Heart right ventricle (tissue), 16 donors: ENCODE measurements at regions not wholly inside any gene's neighbourhood (a gene's known extent, or its start where the extent isn't known, plus 50 kb on each side); places are given as distances from the start of the nearest gene placed in this dataset.

Experiments used
- ATAC-seq, 8 donors: fragments of 200-7000 bp; cut with Tn5 transposase; one replicate each; pipeline ENCODE4 v1.9.1; 2020; ENCODE audit warnings: mild to moderate bottlenecking in 8 of 8, moderate library complexity in 8 of 8, moderate number of reproducible peaks in 1 of 8
- DNase-seq, 2 donors: peaks; one replicate each; pipeline ENCODE4 v3.0.0-alpha.2; 2020
- H3K27ac ChIP-seq, 10 donors: fragments of 200-600 bp; sonication (generic) in 2 of 10; one replicate each; pipeline versions ENCODE4 v1.5.0 to v1.8.0; 2020 to 2022; ENCODE audit warnings: mild to moderate bottlenecking in 3 of 10
- H3K27me3 ChIP-seq, 7 donors: fragments of 200-600 bp; one replicate each; pipeline ENCODE4 v1.8.0; 2021 to 2022; ENCODE audit warnings: mild to moderate bottlenecking in 2 of 7
- H3K36me3 ChIP-seq, 9 donors: fragments of 200-600 bp; sonication (generic) in 1 of 9; one replicate each; pipeline versions ENCODE4 v1.5.0 to v1.8.0; 2020 to 2022; ENCODE audit warnings: mild to moderate bottlenecking in 2 of 9
- H3K4me1 ChIP-seq, 9 donors: fragments of 200-600 bp; sonication (generic) in 1 of 9; one replicate each; pipeline versions ENCODE4 v1.5.0 to v1.8.0; 2020 to 2022; ENCODE audit warnings: mild to moderate bottlenecking in 4 of 9
- H3K4me3 ChIP-seq, 10 donors: fragments of 200-600 bp; sonication (generic) in 2 of 10; one replicate each; pipeline versions ENCODE4 v1.5.0 to v1.8.0; 2020 to 2022; ENCODE audit warnings: mild to moderate bottlenecking in 7 of 10, moderate library complexity in 2 of 10
- H3K9me3 ChIP-seq, 11 donors: fragments of 200-600 bp in 10 of 11; sonication (generic) in 2 of 11; one replicate each; pipeline versions ENCODE4 v1.5.0 to v1.8.0; 2013 to 2022; ENCODE audit warnings: mild to moderate bottlenecking in 2 of 11, control low read depth in 1 of 11, moderate library complexity in 1 of 11
- CTCF ChIP-seq, 9 donors: fragments of 200-600 bp; sonication (generic) in 2 of 9; IDR thresholded peaks; one replicate each; pipeline versions ENCODE4 v1.5.0 to v1.8.0; 2021 to 2022; ENCODE audit warnings: antibody characterized with exemption in 9 of 9, mild to moderate bottlenecking in 5 of 9, moderate library complexity in 1 of 9
- WGBS, 2 donors: extraction: QIAGEN DNeasy Blood & Tissue Kit; methylation state at CpG; one replicate each; pipeline ENCODE4 v1.1.7; 2013; ENCODE audit warnings: inconsistent platforms in 1 of 2; 5-methylcytosine and 5-hydroxymethylcytosine counted together
- intact Hi-C, 10 donors: fragments of 100-400 bp; cut with DNase I; formaldehyde crosslinking; loops; one replicate each; pipeline versions ENCODE4 v1.11.1 to v1.14.2; 2022
- donor health status: Arrhythmogenic right ventricular cardiomyopathy.
- donor health status: ischemic (EF 13 %, LVEDD 7.1; RV severe dilation, severe dysfunction).
- donor health status: healthy with polysubstance abuse.
- donor health status: DM: no; HTN: yes; CAD: no.
- donor health status: DM: no; HTN: no; CAD: no.
- donor health status: ischemic (EF 25% LVEDD 6.9; RV normal size, moderate dysfunction).
- donor health status: ischemic (EF 25% LVEDD 5.7; RV mildly dilated, moderate dysfunction).
- donor health status: healthy.
- donor health status: DM: yes; HTN: yes; CAD: no.
- donor health status: Ischemic cardiomyopathy.
- donor health status: ischemic (EF 35%, LVEDD 5.7; RV mildly dilated, moderate dysfunction).
- donor health status: nonischemic (EF 11% LVEDD 7.7; RV severe dilation, severe dysfunction).
- donor health status: DM: yes; HTN: yes; CAD: no.
- donor health status: PGD.
- donor health status: ischemic (EF 29% LVEDD 5.4; RV normal size, mild dysfunction).
- donor health status: nonischemic (EF 23%, LVEDD 6.1; RV moderate dilation, normal function).

DNA sequence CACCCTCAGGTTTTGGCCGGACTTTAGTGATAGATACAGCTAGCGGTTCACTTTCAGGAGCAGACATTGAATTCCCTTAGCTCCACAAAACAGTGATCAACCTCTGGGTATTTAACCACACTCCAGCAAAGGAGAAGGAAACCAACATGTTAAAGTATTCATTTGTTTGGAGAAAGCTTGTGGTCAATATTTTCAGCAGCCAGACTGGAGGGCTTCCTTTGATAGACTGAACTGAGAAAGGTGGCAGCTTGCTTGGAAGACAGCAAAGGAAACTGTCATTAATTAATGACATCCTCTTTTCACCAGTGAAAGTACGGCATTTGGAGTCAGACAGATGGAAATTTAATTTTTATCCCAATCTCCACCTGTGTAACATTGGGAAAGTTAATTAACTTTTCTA is 289.1 kb upstream of the CLNK start:
- Histone ChIP-seq H3K4me1 (no peaks in the 10 kb centered on the region), H3K36me3 (no peaks in the 10 kb centered on the region), H3K27me3 (peaks cover 0 to 7% (median 0%) of the 10 kb centered on the region in 7 donors), H3K9me3 (no peaks in the 10 kb centered on the region), H3K27ac (no peak overlapping the region), H3K4me3 (no peak overlapping the region)
- WGBS, 2 donors, result 69 to 70% methylated on average over 3 of the region's 3 CpGs
- intact Hi-C loops, result no loop called here
- DNase-seq, result no peak
- ATAC-seq, result no peak
- no peak for TF ChIP-seq CTCF (IDR thresholded peaks at IDR 0.05)

- 80 to 85% methylated on average over 4 of the region's 4 CpGs for WGBS, 2 donors
These were observed 287.3 kb upstream of the CLNK start for GRCh38 chr4:10971800-10972401.

DNA sequence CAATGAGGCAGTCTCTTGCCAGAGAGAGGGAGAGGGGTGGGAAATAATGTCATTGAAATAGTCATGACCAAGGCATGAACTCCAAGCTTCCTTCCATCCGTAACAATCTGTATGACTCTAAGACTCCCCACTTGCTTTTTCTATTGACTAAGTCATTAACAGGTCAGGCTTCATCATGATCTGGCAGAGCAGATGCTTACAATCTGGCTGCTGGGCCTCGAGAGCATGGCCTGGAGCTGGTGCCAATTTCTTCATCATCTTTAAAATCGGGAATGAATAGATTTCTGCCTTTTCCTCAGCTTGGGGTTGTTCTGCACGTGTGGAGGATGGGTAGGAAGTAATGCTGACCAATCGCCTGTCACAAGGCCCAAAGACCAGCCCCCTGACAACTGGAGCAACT is 280.6 kb upstream of the CLNK start:
- no peak overlapping the region for H3K27ac ChIP-seq
- H3K4me3 ChIP-seq, result no peak overlapping the region
- H3K9me3 ChIP-seq, result no peaks in the 10 kb centered on the region
- DNase-seq (no peak), ATAC-seq (no peak)
- intact Hi-C loops, result no loop called here
- no peaks in the 10 kb centered on the region for H3K4me1 ChIP-seq
- TF ChIP-seq CTCF (IDR thresholded peaks at IDR 0.05), result no peak
- H3K36me3 ChIP-seq, result no peaks in the 10 kb centered on the region
- 64 to 66% methylated on average over 5 of the region's 5 CpGs for WGBS, 2 donors
- peaks cover 0 to 8% (median 0%) of the 10 kb centered on the region in 7 donors for H3K27me3 ChIP-seq

More at GRCh38 chr4:10971800-10972401, 287.3 kb upstream of the CLNK start:
- Histone ChIP-seq H3K27me3 (peaks cover 0 to 7% (median 0%) of the 10 kb centered on the region in 7 donors), H3K4me1 (no peaks in the 10 kb centered on the region), H3K4me3 (no peak overlapping the region), H3K27ac (no peak overlapping the region), H3K36me3 (no peaks in the 10 kb centered on the region), H3K9me3 (no peaks in the 10 kb centered on the region)
- intact Hi-C loops, result no loop called here
- ATAC-seq, result no peak
- no peak for TF ChIP-seq CTCF (IDR thresholded peaks at IDR 0.05)
- DNase-seq, result no peak

DNA sequence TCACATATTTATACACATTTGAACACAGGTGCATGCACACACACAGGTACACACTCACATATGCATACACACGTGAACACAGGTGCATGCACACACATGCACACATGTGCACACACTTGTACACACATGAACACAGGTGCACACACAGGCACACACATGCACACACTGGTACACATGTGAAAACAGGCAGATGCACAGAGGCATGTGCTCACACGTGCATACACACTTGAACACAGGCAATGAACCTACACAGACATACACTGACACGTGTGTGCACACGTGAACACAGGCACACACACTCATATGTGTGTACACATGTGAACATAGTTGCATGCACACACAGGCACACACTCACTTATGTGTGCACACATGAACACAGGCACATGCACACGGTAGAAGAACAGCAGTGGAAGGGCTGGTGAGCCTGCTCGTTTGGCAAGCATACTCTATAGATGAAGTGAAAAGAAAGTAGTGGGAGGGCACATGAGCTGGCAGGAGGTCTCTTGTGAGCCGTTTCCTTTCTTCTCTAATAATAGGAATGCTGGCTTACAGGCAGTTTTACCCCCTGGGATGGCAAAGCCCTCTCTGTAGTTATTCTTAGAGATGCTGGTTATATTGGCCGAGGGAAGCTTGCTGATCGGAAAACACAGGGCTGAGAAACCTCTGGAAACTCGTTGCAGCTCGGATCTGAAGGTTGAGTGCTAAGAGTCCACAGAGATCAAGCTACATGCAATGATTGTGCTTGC is 279.6 kb upstream of the CLNK start:
- intact Hi-C loops, result no loop called here
- WGBS, 2 donors, result 68 to 73% methylated on average over 11 of the region's 11 CpGs
- Histone ChIP-seq H3K27me3 (peaks cover 0 to 8% (median 0%) of the 10 kb centered on the region in 7 donors), H3K36me3 (no peaks in the 10 kb centered on the region), H3K4me1 (no peaks in the 10 kb centered on the region), H3K9me3 (no peaks in the 10 kb centered on the region), H3K27ac (no peak overlapping the region), H3K4me3 (no peak overlapping the region)
- ATAC-seq (no peak), DNase-seq (no peak)
- no peak for TF ChIP-seq CTCF (IDR thresholded peaks at IDR 0.05)
